ENCODE measurements at regions not wholly inside any gene's neighbourhood (a gene's known extent, or its start where the extent isn't known, plus 50 kb on each side); places are given as distances from the start of the nearest gene placed in this dataset.

DNA sequence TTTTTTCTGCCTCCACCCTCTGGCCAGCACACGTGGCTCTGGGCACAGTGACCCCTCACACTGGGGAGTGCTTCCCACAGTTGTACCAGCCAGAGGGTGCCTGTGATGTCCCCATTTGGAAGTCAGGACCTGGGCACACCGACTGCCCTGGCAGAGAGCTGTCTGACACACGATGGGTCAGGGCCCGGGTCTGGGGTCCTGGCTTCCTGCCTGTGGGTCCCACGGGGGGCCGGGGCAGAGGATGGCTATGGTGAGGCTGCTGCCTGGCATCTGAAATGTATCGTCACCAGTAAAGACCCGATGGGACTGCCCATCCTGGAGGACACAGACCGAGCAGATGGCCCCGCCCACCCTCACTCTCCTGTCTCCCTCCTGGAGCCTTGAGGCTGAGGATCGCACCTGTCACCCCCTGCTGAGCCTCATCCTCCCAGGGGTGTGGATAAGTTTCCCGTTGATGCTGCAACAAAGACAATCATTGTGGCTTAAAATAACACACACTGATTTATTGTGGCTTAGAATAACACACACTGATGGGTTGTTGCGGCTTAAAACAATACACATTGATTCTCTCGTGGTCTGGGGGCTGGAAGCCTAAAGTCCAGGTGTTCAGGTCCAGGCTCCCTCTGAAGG is 88.8 kb upstream of the TTC34 start:
- no peak for DNase-seq

DNA sequence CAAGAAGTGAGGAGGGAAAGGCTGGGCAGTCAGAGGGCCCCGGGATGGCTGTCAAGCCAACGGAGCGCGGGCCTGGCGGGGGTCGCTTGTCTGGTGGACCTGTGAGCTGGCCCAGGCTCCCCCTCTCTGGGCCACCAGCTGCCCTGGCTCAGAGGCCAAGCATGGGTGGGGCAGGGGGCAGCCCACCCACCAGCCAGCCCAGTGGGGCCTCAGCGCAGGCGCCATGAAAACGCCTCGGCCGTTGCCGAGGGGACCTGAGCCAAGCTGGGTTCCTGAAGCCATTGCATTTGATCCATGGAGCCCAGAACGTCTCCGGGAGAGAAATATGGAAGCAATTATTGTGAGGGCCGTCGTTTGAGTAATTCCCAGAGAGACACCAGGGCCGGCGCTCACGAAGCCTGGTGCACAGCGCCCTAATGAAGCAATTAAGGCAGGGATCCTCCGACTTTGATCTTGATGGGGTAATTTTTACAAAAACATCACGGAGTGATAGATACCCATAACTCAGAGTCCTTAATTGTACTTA is 90.5 kb upstream of the TTC34 start:
- DNase-seq: no peak

DNA sequence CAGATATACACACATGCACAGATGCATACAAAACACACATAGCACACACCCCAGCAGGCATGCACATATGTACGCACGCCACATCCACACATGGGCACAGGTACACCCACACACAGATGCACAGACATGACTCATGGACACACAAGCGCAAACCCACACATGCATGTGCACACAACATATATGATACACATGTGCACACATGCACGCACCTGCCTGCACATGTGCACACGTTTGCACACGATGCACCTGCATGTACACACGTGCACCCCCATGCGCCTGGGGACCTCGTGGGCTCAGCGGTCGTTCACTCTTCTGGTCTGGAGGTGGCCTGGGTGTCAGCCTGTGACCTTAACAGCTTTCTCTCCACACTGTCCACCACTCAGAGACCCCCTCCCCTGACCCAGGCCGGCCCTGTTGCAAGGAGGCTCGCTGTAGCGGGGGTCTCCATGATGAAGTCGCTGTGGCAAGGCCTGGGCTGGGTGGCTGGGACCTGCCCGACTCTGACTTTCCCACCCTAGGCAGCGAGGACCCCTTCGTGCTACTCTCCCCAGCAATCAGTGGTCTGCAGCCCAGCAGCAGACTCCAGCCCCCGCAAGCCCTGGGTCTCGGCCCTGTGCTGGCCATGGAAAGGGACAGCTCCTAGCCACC is 92.1 kb upstream of the TTC34 start:
- DNase-seq: no peak

DNA sequence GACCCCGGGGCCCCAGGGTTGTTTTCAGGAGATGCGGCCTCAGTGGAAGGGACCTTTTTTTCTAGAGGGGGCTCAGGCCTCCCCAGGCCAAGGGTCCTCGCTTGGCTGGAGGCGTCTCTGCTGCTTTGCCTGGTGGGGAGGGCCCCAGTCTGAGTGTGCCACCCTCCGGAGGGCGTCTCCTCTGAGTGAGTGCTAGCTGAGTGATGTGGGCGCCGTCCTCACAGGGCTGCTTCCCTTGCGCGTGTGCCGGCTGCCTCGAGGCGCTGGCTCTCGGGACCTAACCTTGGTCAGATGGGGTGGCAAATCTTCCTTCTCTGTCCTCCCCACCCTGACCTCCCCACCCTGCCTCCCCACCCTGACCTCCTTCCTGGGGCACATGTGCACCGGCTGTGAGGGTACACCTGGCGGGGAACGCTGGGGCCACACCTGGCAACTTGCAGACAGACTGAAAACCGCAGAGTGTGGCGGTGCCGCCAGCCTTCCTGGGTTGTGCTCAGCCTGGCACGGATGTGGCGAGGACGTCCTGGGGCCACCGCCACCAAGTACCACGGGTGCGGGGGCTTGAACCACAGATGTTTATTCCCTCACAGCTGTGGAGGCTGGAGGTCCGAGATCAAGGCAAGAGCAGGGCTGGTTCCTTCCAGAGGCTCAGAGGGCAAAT is 93.0 kb upstream of the TTC34 start:
- DNase-seq: peak; percentile 18

DNA sequence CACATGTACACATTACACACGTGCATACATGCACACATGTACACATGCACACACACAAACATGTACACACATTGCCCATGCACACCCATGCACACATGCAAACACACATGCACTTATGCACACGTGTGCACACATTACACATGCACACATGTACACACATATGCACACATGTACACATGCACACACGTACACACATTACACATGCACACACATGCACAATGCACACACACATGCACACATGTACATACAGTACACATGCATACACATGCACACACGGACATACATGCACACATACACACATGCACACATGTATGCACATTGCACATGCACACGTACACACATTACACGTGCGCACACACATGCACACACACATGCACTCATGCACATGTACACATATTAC is 95.3 kb upstream of the TTC34 start:
- DNase-seq: no peak

DNA sequence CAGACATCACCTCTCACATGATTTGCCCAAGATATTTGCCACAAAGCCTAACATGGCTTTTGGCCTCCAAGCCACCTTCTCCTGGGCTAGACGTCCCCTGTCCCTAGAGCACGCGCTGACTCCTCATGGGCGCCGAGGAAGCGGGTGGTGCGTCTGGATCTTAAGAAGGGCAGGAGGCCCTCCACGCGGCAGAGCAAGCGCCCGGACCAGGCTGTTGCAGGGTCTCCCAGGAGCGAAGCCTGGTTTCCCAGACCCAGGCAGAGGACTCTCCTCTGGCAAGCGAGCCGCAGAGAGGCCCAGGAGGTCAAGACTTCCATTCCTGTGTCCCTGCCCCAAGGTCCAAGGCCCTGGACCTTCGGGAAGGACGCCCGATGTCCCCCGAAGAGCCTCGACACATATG is 101.7 kb upstream of the TTC34 start:
- no peak for DNase-seq

DNA sequence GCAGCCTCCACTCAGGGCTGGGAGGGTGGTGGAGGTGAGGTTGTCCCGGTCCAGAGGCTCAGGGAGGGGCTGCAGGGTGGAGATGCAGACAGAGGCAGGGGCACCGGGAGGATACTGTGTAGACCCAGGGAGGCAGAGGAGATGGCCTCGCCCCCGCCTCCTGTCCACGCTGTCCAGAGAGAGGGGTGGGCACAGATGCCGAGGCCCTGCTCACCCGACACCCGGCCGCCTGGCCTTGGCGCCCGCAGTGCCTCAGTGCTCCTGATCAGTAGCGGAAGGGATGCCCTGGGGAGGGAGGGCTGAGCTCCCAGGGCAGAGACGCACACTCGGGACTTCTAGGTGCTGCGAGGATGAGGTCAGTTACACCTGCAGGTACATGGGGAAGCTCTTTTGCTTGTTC is 102.7 kb upstream of the TTC34 start:
- DNase-seq: no peak

DNA sequence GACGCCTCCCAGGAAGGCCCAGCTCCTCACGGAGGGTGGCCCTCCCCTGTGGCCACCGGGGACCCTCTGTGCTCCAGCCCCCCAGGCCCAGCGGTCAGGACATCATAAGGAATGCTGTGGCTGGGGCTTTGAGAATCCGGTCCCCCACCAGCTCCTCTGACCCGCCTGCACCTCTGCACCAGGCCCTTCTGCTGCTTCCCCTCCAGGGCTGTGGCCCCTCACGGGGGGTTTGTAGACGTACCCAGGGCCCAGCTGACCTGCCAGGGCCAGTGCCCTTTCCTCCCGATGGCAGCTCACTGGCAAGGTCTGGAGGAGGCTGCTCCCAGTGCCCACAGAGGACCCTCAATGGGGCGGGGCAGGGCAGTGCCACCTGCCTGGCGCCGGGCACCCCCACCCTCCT is 103.9 kb upstream of the TTC34 start:
- DNase-seq: no peak

DNA sequence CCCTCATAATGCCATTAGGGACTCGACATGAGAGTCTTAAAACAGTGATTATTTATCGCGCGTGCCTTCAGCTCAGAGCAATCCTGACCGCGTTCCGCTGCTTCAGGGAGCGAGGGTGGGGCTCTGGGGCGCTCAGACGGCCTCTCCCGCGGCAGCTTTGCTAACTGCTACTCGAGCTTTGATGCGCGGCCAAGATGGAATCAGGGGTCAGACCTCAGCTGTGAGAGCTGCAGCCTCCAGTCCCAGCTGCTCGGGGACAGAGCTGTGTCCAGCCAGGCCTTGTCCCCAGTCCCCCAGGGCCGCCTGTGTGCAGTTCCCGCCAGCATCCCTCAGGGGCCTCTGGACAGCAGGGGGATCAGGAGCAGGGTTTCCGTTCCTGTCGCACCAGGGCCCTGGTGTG is 104.6 kb upstream of the TTC34 start:
- DNase-seq: no peak

DNA sequence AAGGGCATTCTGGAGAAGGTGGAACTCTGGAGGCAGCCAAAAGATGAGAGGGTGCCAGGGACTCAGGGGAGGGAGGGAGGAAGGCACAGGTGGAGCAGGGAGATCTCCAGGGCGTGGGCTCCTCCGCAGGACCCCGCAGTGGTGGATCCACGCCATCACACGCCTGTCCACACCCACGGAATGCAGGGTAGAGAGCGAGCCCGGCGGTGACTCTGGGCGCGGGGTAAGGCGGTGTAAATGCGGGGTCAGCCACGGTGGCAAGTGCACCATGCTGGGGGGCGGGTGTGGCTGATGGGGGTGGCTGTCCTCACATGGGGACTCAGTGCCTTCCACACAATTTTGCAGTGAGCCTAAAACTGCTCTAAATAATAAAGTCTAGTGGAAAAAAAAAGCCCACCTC is 105.1 kb upstream of the TTC34 start:
- DNase-seq: no peak

DNA sequence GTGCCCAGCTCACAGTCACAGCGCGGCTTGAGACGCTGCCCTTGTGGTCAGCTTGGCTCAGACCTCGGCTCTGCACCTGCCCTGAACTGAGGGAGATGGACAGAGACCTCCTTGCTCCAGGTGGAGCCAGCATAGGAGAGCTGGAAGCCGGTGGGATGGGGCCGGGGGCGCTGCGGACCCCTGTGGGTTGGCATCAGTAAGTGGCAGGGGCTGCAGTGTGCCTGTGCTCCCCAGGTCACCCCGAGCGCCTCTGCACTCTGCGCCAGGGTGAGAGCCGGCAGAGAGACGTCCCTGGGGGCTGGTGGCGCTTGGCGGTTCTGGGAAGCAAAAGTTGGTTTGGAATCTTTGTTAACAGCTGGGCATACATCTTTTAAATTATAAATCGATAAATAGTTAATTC is 105.6 kb upstream of the TTC34 start:
- no peak for DNase-seq

DNA sequence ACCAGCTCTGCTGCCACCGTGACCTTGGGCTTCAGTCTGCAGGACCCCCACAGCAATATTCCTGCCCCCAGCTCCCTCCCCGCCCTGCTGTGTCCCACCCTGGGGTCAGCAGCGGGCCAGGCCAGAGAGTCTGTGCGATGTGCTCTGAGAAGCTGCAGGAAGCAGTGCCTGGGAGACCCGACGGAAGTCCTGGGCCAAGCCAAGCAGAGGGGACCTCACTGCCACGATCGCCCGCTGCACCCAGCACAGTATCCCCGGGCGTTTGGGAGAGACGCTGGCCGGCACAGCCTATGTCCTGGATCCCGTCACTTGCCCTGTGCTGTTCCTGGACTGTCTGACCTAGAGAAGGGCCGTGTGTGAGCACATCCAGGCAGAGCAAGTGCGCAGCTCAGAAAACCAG is 106.6 kb upstream of the TTC34 start:
- DNase-seq: no peak

DNA sequence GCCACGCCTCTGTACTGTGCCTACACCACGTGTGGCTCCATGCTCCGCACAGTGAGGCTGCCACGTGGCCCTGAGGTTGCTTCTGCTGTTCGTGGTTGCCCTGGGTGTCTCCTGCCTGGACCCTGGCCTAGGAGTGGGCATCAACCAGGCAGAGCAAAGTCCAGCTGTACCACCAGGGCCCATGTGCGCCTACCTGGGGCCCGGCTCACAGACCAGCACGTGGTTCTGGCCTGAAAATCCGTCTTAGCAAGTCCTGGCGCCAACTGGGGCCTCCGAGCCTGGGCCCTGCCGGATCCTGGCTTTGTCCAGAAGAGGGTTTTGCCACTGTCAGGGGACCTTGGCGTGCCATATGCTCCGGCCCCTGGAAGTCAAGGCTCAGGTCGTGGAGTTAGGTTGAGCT is 107.1 kb upstream of the TTC34 start:
- no peak for DNase-seq

DNA sequence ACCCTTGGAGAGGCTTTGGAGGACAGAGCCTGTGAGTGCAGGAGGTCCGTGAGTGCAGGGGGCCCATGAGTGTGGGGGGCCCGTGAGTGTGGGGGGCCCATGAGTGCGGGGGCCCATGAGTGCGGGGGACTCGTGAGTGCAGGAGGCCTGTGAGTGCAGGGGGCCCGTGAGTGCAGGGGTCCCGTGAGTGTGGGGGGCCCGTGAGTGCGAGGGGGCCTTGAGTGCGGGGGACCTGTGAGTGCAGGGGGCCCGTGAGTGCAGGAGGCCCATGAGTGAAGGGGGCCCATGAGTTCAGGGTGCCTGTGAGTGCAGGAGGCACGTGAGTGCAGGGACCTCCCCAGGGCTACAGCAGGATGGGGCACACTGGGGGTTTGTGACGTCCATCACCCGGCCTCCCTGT is 108.3 kb upstream of the TTC34 start:
- DNase-seq: no peak

DNA sequence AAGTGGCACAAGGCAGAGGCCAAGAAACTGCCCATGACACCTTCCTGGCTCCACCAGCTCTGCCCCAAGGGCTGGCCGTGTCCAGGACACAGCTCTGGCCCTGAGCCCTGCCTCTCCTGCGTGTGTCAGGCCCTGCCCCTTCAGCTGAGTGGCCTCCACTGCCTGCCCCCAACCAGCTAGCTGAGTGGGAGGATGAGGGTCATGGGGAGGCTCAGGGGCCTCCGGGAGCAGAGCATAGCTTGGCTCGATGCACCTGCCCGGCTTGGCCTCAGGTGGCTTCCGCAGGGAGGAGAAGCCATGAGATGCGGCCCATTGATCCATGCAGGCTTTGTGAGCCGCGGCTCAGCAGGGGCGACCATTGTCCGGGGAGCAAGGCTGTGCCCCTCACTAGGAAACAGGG is 108.7 kb upstream of the TTC34 start:
- DNase-seq: no peak

DNA sequence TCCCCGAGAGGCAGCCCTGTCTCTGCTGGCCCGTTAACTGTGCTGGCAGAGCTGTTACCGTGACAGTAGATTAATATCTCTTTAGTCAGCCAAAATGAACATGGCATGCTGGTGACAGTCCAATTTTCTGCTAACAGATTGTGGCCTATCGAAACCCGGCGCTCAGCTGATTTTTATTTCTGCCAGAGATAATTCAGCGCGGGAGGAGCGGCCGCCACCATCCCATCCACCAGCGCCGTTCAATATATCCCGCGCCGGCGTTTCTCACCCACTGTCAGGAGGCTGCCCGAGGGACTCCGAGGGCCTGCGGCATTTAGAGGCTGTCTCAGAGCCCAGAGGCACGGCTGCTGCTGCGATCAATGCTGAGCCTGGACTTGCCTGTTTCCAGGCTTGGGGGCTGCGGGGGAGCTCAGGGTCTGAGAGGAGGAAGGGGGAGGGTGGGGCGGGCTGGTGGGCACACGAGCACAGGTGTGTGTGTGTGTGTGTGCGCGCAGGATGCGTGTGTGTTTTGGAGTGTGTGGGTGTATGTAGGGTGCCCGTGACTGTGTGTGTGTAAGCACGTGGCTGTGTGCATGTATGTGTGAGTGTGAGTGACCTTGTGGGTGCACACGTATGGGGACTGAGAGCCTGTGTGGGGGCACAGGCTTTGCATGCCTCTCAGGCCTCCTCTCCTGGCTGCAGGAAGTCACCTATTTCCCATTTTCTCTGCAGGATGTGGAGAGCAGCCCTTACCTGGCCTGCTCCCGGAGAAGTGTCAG is 109.7 kb upstream of the ACTRT2 start:
- no peak for DNase-seq

DNA sequence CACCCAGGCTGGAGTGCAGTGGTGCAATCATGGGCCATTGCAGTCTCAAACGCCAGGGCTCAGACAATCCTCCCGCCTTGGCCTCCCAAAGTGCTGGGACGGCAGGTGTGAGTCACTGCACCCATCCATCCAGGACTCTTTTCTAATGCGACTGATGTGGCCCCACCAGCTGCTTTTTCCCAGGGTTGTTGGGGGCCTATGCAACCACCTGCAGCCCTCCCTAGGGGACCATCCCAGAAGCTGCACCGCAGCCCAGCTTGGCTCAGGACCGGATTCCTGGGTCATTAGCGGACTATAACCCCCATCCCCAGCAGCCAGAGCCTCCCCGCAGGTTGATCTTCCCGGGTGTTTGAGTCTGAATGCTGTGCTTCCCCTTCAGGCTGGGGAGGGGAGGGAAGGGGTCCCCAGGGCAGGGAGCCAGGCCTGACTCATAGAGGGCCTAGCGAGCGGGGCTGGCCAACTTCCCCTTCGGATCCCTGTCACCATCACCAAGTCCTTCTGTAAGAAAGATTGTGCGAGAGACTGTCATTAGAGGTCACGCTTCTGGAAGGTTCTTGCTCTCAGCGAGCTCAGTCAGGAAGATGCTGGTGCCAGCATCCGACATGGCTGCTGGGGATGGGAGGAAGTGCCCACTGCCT is 108.7 kb upstream of the ACTRT2 start:
- no peak for DNase-seq

DNA sequence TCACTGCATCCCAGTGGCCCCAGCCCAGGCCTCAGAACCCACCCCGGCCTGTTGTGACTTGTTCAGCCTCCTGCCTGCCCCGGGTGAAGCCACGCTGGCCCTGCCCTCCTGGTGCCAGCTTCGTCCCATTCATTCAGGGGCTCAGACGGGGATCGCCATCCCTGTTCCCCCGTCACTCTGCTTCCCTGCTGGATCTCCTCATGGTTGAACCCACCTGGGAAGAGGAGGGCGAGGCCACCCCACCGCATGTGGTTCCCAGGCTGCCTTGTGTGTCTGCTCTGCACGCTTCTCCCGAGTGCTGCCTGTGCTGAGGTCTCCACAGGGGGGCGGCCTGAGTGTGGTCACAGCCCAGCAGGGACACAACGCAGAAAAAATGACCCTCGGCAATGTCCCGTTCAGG is 108.2 kb upstream of the ACTRT2 start:
- no peak for DNase-seq

DNA sequence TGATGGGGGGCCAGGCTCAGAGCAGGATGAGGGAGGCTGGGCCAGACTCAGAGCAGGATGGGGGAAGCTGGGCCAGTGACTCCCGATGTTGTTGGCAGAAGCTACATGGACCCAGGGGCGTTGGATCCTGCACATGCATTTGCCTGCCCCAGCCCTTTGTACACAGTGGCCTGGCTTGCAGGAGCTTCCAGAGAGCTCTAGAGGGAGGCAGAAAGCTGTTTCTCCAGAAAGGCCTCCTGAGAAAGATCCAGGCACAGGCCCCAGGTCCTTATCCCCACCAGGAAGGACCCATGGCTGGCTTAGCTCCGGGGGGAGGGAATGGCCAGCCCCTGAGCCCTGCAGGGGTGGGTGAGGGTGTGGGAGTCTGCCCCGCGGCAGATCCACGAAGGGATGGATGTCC is 106.6 kb upstream of the ACTRT2 start:
- DNase-seq: no peak

DNA sequence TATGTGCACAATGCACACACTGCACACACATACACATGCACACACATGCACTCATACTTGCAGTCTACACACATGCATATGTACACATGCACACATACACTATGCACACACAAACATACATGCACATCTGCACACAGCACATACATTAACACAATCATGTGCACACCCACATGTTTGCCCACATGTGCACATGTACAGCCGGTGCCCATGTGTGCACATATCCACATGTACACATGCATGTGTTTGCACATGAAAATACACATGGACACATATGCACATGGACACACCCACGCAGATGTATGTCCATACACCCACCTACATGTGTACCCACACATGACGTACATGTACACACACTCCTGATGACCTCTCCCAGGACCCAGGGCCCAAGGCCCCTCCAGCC is 105.1 kb upstream of the ACTRT2 start:
- DNase-seq: no peak

DNA sequence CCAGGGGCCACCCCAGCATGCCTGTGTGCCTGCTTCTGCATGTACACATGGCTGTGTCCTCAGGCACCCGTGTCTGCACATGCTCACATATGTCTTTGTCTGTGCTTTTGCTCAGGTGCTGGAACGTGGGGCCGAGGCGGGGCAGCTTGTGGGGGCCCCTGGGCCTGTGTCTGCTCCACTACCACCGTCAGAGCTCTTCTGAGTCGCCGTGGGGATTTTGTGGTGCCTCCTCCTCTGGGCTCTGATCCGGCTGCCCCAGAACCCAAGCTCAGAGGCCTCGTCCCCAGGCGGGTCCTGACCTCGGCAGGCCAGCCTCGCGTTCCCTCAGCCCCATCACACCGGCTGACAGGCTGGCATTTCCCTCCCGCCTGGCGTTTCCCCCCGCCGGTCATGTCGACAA is 104.6 kb upstream of the ACTRT2 start:
- no peak for DNase-seq

DNA sequence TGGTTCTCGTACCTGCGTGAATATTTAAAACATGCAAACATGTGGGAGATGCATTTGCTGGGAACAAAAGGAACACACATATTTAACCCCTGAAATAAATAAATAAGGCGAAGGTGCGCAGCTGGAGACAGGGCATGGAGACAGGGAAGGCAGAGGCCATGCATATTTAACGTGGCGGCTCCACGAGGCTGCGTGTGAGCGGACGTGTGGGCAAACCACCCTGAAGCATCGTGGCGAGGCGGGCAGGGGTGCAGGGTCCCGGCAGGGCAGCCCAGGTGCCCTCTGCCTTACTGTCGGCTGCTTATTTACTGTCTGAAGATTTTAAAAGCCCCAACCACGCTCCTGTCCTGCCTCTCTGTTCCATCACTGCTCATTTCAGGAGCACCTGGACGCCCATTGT is 104.0 kb upstream of the ACTRT2 start:
- DNase-seq: no peak

DNA sequence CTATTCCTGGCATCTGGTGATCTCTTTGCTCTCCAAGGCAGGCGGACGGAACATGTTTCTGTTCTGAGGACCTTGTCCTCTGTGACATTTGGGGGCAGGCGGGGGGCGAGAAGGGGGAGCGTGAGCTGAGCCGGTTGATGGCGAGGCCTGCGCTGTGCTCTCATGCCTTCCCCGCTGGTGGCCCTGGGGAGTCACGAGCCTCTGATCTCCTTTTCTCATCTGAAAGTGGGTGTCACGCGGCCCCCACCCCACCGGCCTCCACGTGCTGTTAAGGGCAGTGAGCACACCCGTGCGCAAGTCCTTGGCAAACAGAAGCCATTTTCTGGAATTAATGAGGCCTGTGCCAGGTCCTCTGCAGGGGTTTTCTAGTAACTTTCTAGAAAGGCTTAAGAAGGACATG is 102.8 kb upstream of the ACTRT2 start:
- DNase-seq: no peak
